Vagina (tissue), 2 donors: ENCODE measurements at regions not wholly inside any gene's neighbourhood (a gene's known extent, or its start where the extent isn't known, plus 50 kb on each side); places are given as distances from the start of the nearest gene placed in this dataset.

Experiments
- DNase-seq, 2 donors: peaks; one replicate each; pipeline ENCODE4 v3.0.0-alpha.2; 2017; ENCODE audit errors: extremely low spot score in 2 of 2
- H3K27ac ChIP-seq: fragments of 200-600 bp; sonication (generic); one replicate; pipeline ENCODE4 v1.5.1; 2019
- H3K27me3 ChIP-seq: fragments of 200-600 bp; sonication (generic); one replicate; pipeline ENCODE4 v1.5.1; 2019
- H3K36me3 ChIP-seq, 2 donors: fragments of 200-600 bp; sonication (generic); one replicate each; pipeline ENCODE4 v1.5.1; 2017 to 2019
- H3K4me1 ChIP-seq: fragments of 200-600 bp; sonication (generic); one replicate; pipeline ENCODE4 v1.5.1; 2019
- H3K4me3 ChIP-seq, 2 donors: fragments of 200-600 bp; sonication (generic); 1 replicate in 1 of 2; 2 replicates in 1 of 2; pipeline ENCODE4 v1.5.1; 2016 to 2019
- H3K9me3 ChIP-seq: fragments of 200-600 bp; sonication (generic); one replicate; pipeline ENCODE4 v1.5.1; 2019
- POLR2A ChIP-seq, 2 donors: fragments of 450-650 bp; IDR thresholded peaks; one replicate each; pipeline ENCODE4 v1.6.1; 2017; ENCODE audit warnings: antibody characterized with exemption in 2 of 2, mild to moderate bottlenecking in 2 of 2, moderate library complexity in 2 of 2
- POLR2AphosphoS5 ChIP-seq, 2 donors: sonication (generic); formaldehyde crosslinking; IDR thresholded peaks; one replicate each; pipeline ENCODE4 v1.9.0; 2017; ENCODE audit warnings: antibody characterized with exemption in 2 of 2, mild to moderate bottlenecking in 2 of 2, low read depth in 1 of 2; ENCODE audit not compliant: insufficient read depth in 1 of 2
- intact Hi-C: fragments of 100-400 bp; cut with DNase I; formaldehyde crosslinking; loops from one replicate; pipeline ENCODE4 v1.15.1; 2023
- TF ChIP-seq, protein P1 (sequence below), 3 experiments: fragments of 450-650 bp in 2 of 3; fragments of 200-600 bp in 1 of 3; sonication (generic) in 1 of 3; IDR thresholded peaks; one replicate each; pipeline ENCODE4 v1.5.1; 2017 to 2019; ENCODE audit warnings: antibody characterized with exemption in 3 of 3, mild to moderate bottlenecking in 2 of 3, moderate library complexity in 2 of 3

DNA sequence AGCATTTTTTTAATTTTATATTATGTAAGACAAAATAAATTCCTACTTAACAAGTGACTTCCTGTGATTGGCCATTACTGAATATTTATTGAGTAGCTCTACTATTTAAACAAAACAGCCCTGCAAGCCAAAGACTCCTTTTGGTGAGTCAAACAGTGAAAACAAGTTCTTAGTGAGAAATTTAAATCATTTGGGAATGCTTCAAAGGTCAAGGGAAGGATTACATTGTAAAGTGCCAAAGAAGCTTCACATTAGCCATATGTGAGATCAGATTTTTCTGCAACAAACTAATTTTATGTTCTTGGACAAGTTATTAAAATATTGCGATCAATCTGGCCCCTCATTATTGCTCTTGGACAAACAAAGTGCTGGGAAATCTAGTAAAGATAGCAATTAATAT, 795.4 kb upstream of the MGAT4C start:
- Histone ChIP-seq H3K9me3 (no peaks in the 10 kb centered on the region), H3K4me1 (no peaks in the 10 kb centered on the region), H3K4me3 (no peak overlapping the region), H3K36me3 (no peaks in the 10 kb centered on the region), H3K27me3 (no peaks in the 10 kb centered on the region), H3K27ac (no peak overlapping the region)
- TF ChIP-seq, protein P1, sequence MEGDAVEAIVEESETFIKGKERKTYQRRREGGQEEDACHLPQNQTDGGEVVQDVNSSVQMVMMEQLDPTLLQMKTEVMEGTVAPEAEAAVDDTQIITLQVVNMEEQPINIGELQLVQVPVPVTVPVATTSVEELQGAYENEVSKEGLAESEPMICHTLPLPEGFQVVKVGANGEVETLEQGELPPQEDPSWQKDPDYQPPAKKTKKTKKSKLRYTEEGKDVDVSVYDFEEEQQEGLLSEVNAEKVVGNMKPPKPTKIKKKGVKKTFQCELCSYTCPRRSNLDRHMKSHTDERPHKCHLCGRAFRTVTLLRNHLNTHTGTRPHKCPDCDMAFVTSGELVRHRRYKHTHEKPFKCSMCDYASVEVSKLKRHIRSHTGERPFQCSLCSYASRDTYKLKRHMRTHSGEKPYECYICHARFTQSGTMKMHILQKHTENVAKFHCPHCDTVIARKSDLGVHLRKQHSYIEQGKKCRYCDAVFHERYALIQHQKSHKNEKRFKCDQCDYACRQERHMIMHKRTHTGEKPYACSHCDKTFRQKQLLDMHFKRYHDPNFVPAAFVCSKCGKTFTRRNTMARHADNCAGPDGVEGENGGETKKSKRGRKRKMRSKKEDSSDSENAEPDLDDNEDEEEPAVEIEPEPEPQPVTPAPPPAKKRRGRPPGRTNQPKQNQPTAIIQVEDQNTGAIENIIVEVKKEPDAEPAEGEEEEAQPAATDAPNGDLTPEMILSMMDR (IDR thresholded peaks at IDR 0.05) = no peak
- TF ChIP-seq POLR2A (IDR thresholded peaks at IDR 0.05) (no peak), POLR2AphosphoS5 (IDR thresholded peaks at IDR 0.05; ENCODE audit: insufficient read depth in 1 of 2, low read depth in 1 of 2) (no peak)
- intact Hi-C loops = no loop called here
- no peak for DNase-seq

DNA sequence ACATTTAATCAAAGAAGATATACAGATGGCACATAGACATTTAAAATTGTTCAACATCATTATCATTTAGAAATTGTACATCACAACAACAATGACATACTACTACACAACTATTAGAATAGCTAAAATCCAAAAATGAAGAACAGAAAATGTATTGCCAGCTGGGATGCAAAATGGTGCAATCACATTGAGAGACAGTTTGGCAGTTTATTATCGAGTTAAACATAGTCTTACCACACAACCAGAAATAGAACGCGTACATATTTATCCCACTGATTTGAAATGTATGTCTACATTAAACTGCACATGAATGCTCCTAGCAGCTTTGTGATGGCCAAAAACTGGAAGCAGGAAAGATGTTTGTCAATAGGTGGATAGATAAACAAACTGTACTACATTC, 791.5 kb upstream of the MGAT4C start:
- Histone ChIP-seq H3K27ac (no peak overlapping the region), H3K9me3 (no peaks in the 10 kb centered on the region), H3K36me3 (no peaks in the 10 kb centered on the region), H3K27me3 (no peaks in the 10 kb centered on the region), H3K4me3 (no peak overlapping the region), H3K4me1 (no peaks in the 10 kb centered on the region)
- TF ChIP-seq, protein P1 (IDR thresholded peaks at IDR 0.05) = no peak
- TF ChIP-seq POLR2A (IDR thresholded peaks at IDR 0.05) = no peak
- TF ChIP-seq POLR2AphosphoS5 (IDR thresholded peaks at IDR 0.05; ENCODE audit: insufficient read depth in 1 of 2, low read depth in 1 of 2) = no peak
- intact Hi-C loops = no loop called here
- DNase-seq = no peak

GRCh38 chr12:87039536-87039935, 783.3 kb upstream of the MGAT4C start:
- TF ChIP-seq, protein P1 (IDR thresholded peaks at IDR 0.05) = no peak
- no peak for TF ChIP-seq POLR2A (IDR thresholded peaks at IDR 0.05)
- no peak for TF ChIP-seq POLR2AphosphoS5 (IDR thresholded peaks at IDR 0.05; ENCODE audit: insufficient read depth in 1 of 2, low read depth in 1 of 2)
- Histone ChIP-seq H3K4me1 (no peaks in the 10 kb centered on the region), H3K4me3 (no peak overlapping the region), H3K27ac (no peak overlapping the region), H3K9me3 (no peaks in the 10 kb centered on the region), H3K27me3 (no peaks in the 10 kb centered on the region), H3K36me3 (no peaks in the 10 kb centered on the region)
- no peak for DNase-seq
- intact Hi-C loops = no loop called here

DNA sequence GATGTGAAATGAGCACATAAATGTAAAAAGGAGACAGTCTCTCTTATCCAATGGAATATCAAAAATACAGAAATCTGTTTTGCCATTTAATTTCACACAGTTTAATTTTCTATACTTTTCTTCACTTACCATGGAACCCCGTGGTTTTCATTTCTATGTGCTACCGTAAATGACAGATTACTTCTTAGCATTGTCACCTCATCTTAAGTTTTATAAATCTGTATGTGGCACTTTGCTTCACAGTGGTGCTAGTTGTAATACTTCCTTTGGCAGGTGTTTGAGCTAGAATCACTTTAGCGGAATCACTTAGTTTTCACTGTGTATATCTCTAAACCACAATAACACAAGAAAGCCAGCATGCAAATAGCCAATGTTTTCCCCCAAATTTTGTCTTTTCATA, 781.9 kb upstream of the MGAT4C start:
- Histone ChIP-seq H3K4me1 (no peaks in the 10 kb centered on the region), H3K36me3 (no peaks in the 10 kb centered on the region), H3K4me3 (no peak overlapping the region), H3K27me3 (no peaks in the 10 kb centered on the region), H3K27ac (no peak overlapping the region), H3K9me3 (no peaks in the 10 kb centered on the region)
- DNase-seq = no peak
- TF ChIP-seq POLR2A (IDR thresholded peaks at IDR 0.05) = no peak
- TF ChIP-seq, protein P1 (IDR thresholded peaks at IDR 0.05) = no peak
- no peak for TF ChIP-seq POLR2AphosphoS5 (IDR thresholded peaks at IDR 0.05; ENCODE audit: insufficient read depth in 1 of 2, low read depth in 1 of 2)
- intact Hi-C loops = no loop called here

- Histone ChIP-seq H3K27ac (no peak overlapping the region), H3K27me3 (no peaks in the 10 kb centered on the region), H3K4me3 (no peak overlapping the region), H3K9me3 (no peaks in the 10 kb centered on the region), H3K4me1 (no peaks in the 10 kb centered on the region), H3K36me3 (no peaks in the 10 kb centered on the region)
- TF ChIP-seq POLR2A (IDR thresholded peaks at IDR 0.05) (no peak), POLR2AphosphoS5 (IDR thresholded peaks at IDR 0.05; ENCODE audit: insufficient read depth in 1 of 2, low read depth in 1 of 2) (no peak)
- intact Hi-C loops = no loop called here
- DNase-seq = no peak
Observed at GRCh38 chr12:87025976-87026375, 769.8 kb upstream of the MGAT4C start.

DNA sequence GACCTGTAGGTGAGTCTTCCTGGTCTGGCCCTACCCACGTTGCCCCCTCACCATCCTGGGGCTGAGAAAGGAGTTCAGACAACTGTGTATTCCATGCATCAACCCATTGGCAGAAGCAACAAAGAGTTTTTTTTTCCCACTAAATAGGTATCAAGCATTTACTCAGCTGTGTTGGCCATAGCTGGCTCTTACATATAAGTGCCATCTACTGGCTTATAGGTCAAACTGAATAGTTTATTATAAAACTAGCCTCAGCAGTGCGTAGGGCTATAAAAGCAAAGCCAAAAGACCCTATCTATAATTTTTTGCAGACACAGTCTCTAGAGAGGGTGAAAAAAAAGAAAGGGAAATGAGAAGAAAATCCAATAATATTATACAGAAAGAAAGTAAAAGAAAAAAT, 765.2 kb upstream of the MGAT4C start:
- intact Hi-C loops = no loop called here
- DNase-seq = no peak

More for the DNA sequence above, 765.2 kb upstream of the MGAT4C start:
- H3K9me3 ChIP-seq = no peaks in the 10 kb centered on the region
- no peaks in the 10 kb centered on the region for H3K4me1 ChIP-seq
- no peak overlapping the region for H3K27ac ChIP-seq
- no peaks in the 10 kb centered on the region for H3K27me3 ChIP-seq
- TF ChIP-seq POLR2A (IDR thresholded peaks at IDR 0.05) (no peak), POLR2AphosphoS5 (IDR thresholded peaks at IDR 0.05; ENCODE audit: insufficient read depth in 1 of 2, low read depth in 1 of 2) (no peak)
- TF ChIP-seq, protein P1 (IDR thresholded peaks at IDR 0.05) = no peak
- H3K4me3 ChIP-seq = no peak overlapping the region
- H3K36me3 ChIP-seq = no peaks in the 10 kb centered on the region
